K562 (cell line): ENCODE measurements at regions not wholly inside any gene's neighbourhood (a gene's known extent, or its start where the extent isn't known, plus 50 kb on each side); places are given as distances from the start of the nearest gene placed in this dataset.

Experiments
- ATAC-seq: fragments of 200-7000 bp; cut with Tn5 transposase; 3 replicates; pipeline ENCODE4 v1.9.1; 2020; ENCODE audit warnings: moderate library complexity
- BruUV-seq: library from RNA; stranded (reverse); fragments of 400-500 nt; replicated peaks from 2 replicates; lab custom pipeline; 2021; lab: Mats Ljungman, UMichigan
- CTCF ChIA-PET: fragments of 300-600 bp; formaldehyde crosslinking; extraction: SDS; loops from one replicate; lab custom pipeline; 2021; ENCODE audit warnings: low intra/inter-chr PET ratio; lab: Yijun Ruan, JAX
- POLR2A ChIA-PET: fragments of 300-600, 350-650 bp; sonication (Branson Sonifier 250); formaldehyde crosslinking; extraction: SDS; loops from one replicate; lab custom pipeline; 2021; ENCODE audit warnings: antibody characterized with exemption, inconsistent platforms; lab: Yijun Ruan, JAX
- DNase-seq, 4 experiments: peaks; one replicate each; pipeline versions ENCODE4 v3.0.0 to v3.0.0-alpha.2; 2011 to 2018; ENCODE audit warnings: low spot score in 3 of 4, mixed read lengths in 3 of 4; ENCODE audit errors: extremely low read depth in 1 of 4
- FAIRE-seq: peaks from 2 replicates; lab custom pipeline; 2011; peaks lifted over from hg19 to GRCh38; lab: Jason Lieb, UNC
- H2AFZ ChIP-seq: 2 replicates; pipeline ENCODE4 v1.6.0; 2011; ENCODE audit warnings: low read depth, low read length, control low read depth, inconsistent platforms
- H3K27ac ChIP-seq: fragments of 200-600 bp; 3 replicates; pipeline ENCODE4 v1.8.0; 2011; ENCODE audit warnings: low read depth, mild to moderate bottlenecking, control low read depth, inconsistent platforms, low read length, moderate library complexity, mixed read lengths; ENCODE audit errors: extremely low read depth
- H3K27me3 ChIP-seq, 2 experiments: fragments of 300-600 bp in 1 of 2; 2 replicates in 1 of 2; 3 replicates in 1 of 2; pipeline versions ENCODE4 v1.6.0 to v1.8.0; 2011; ENCODE audit warnings: inconsistent platforms in 2 of 2, low read length in 2 of 2, mild to moderate bottlenecking in 1 of 2, mixed read lengths in 1 of 2, moderate library complexity in 1 of 2; ENCODE audit not compliant: control insufficient read depth in 2 of 2, insufficient read depth in 2 of 2
- H3K36me3 ChIP-seq: fragments of 300-600 bp; 3 replicates; pipeline ENCODE4 v1.8.0; 2011; ENCODE audit warnings: mild to moderate bottlenecking, low read length, inconsistent platforms; ENCODE audit not compliant: control insufficient read depth, insufficient read depth
- H3K4me1 ChIP-seq, 2 experiments: fragments of 200-600 bp in 1 of 2; replicated peaks in 1 of 2; 2 replicates in 1 of 2; 3 replicates in 1 of 2; pipeline versions ENCODE4 v1.5.1 to v1.8.0; 2011; ENCODE audit warnings: inconsistent platforms in 2 of 2, low read length in 2 of 2, mild to moderate bottlenecking in 1 of 2, mixed read lengths in 1 of 2, moderate library complexity in 1 of 2; ENCODE audit not compliant: control insufficient read depth in 2 of 2, insufficient read depth in 2 of 2
- H3K4me2 ChIP-seq: 2 replicates; pipeline ENCODE4 v1.6.1; 2011; ENCODE audit warnings: low read length, control low read depth, inconsistent platforms, mixed read lengths; ENCODE audit not compliant: insufficient read depth
- H3K4me3 ChIP-seq: fragments of 200-600 bp; sonication (generic), shearing (Covaris generic); 2 replicates; pipeline ENCODE4 v1.5.1; 2016; ENCODE audit warnings: control low read depth, inconsistent platforms
- H3K79me2 ChIP-seq: fragments of 200-600 bp; 3 replicates; pipeline ENCODE4 v1.8.0; 2011; ENCODE audit warnings: low read length, inconsistent platforms; ENCODE audit not compliant: control insufficient read depth, insufficient read depth
- H3K9ac ChIP-seq, 2 experiments: 2 replicates each; pipeline versions ENCODE4 v1.6.0 to v1.6.1; 2011; ENCODE audit warnings: low read depth in 2 of 2, low read length in 2 of 2, control low read depth in 1 of 2, inconsistent platforms in 1 of 2, mild to moderate bottlenecking in 1 of 2, mixed read lengths in 1 of 2; ENCODE audit not compliant: insufficient read depth in 1 of 2
- H3K9me1 ChIP-seq: one replicate; pipeline ENCODE4 v1.6.0; 2011; ENCODE audit warnings: inconsistent platforms, mild to moderate bottlenecking, low read length, moderate library complexity; ENCODE audit not compliant: control insufficient read depth, insufficient read depth
- H3K9me3 ChIP-seq: replicated peaks from 2 replicates; pipeline ENCODE4 v1.5.1; 2011; ENCODE audit warnings: low read depth, low read length, inconsistent platforms; ENCODE audit not compliant: control insufficient read depth, insufficient read depth
- H4K20me1 ChIP-seq: replicated peaks from 2 replicates; pipeline ENCODE4 v1.6.1; 2011; ENCODE audit warnings: low read length, inconsistent platforms, mixed read lengths; ENCODE audit not compliant: control insufficient read depth, insufficient read depth
- ARID2 ChIP-seq: fragments of 450-650 bp; IDR thresholded peaks from 2 replicates; pipeline ENCODE4 v1.6.1; 2017; ENCODE audit warnings: antibody characterized with exemption, mild to moderate bottlenecking
- CC2D1A ChIP-seq: fragments of 450-650 bp; IDR thresholded peaks from 2 replicates; pipeline ENCODE4 v1.6.1; 2017; ENCODE audit warnings: mild to moderate bottlenecking
- HNRNPK ChIP-seq: fragments of 200-400 bp; formaldehyde crosslinking; IDR thresholded peaks from one replicate; pipeline ENCODE4 v1.6.1; 2018; ENCODE audit warnings: mild to moderate bottlenecking, low read depth, low read length; ENCODE audit not compliant: poor library complexity, severe bottlenecking
- HNRNPUL1 ChIP-seq: fragments of 200-400 bp; formaldehyde crosslinking; IDR thresholded peaks from 2 replicates; pipeline ENCODE4 v1.6.1; 2017; ENCODE audit warnings: low read length
- IFI16 ChIP-seq: fragments of 250-450 bp; sonication (Bioruptor Pico); IDR thresholded peaks from 2 replicates; pipeline ENCODE4 v2.1.2; 2022; ENCODE audit warnings: mild to moderate bottlenecking, inconsistent platforms
- MAZ ChIP-seq, 2 experiments: fragments of 450-650 bp in 1 of 2; sonication (generic) in 1 of 2; formaldehyde crosslinking; IDR thresholded peaks in 1 of 2; conservative IDR thresholded peaks in 1 of 2; 2 replicates each; pipeline versions ENCODE4 v1.4.0 to v1.5.0; 2020; ENCODE audit warnings: mild to moderate bottlenecking in 1 of 2, missing genetic modification reagents in 1 of 2
- NFIX ChIP-seq: fragments of 250-450 bp; sonication (Bioruptor Pico); IDR thresholded peaks from 2 replicates; pipeline ENCODE4 v1.4.0; 2020; ENCODE audit warnings: low read depth, mild to moderate bottlenecking, moderate library complexity
- OTX1 ChIP-seq: fragments of 450-650 bp; formaldehyde crosslinking; IDR thresholded peaks from 2 replicates; pipeline ENCODE4 v1.4.0; 2022; ENCODE audit warnings: mild to moderate bottlenecking
- PCBP2 ChIP-seq: fragments of 200-400 bp; formaldehyde crosslinking; IDR thresholded peaks from 2 replicates; pipeline ENCODE4 v1.6.1; 2018; ENCODE audit warnings: low read length, low read depth, mild to moderate bottlenecking, moderate library complexity; ENCODE audit not compliant: poor library complexity, severe bottlenecking
- RCOR1 ChIP-seq, 2 experiments: IDR thresholded peaks; 2 replicates each; pipeline ENCODE4 v1.6.1; 2012; ENCODE audit warnings: low read depth in 2 of 2, low read length in 2 of 2, borderline replicate concordance in 1 of 2, improper control_type of control experiment in 1 of 2
- TRIM28 ChIP-seq: fragments of 450-650 bp; IDR thresholded peaks from 2 replicates; pipeline ENCODE4 v1.6.1; 2017
- WGBS: fragments of 100-300 bp; shearing (Covaris generic); methylation state at CpG from one replicate; pipeline ENCODE4 v1.1.6; 2016; ENCODE audit warnings: low coverage, mixed read lengths; ENCODE audit not compliant: insufficient coverage; ENCODE audit errors: missing lambda C conversion rate; 5-methylcytosine and 5-hydroxymethylcytosine counted together
- in situ Hi-C: fragments of 300-500 bp; cut with MboI; formaldehyde crosslinking; loops from 4 replicates; pipeline ENCODE4 v1.15.0; 2018; ENCODE audit warnings: inconsistent platforms, mixed read lengths
- intact Hi-C: fragments of 100-400 bp; cut with micrococcal nuclease; formaldehyde crosslinking; loops from 2 replicates; pipeline ENCODE4 v1.14.2; 2022
- TF ChIP-seq, protein P1 (sequence below): fragments of 250-450 bp; sonication (Bioruptor Pico); IDR thresholded peaks from 2 replicates; pipeline ENCODE4 v1.5.0; 2021
- TF ChIP-seq, protein P2 (sequence below): fragments of 450-650 bp; IDR thresholded peaks from 2 replicates; pipeline ENCODE4 v1.6.1; 2016; ENCODE audit warnings: missing biosample characterization, missing genetic modification characterization
- TF ChIP-seq, protein P3 (sequence below): sonication (generic); formaldehyde crosslinking; IDR thresholded peaks from 2 replicates; pipeline ENCODE4 v1.8.0; 2022; ENCODE audit warnings: mild to moderate bottlenecking, missing genetic modification reagents

DNA sequence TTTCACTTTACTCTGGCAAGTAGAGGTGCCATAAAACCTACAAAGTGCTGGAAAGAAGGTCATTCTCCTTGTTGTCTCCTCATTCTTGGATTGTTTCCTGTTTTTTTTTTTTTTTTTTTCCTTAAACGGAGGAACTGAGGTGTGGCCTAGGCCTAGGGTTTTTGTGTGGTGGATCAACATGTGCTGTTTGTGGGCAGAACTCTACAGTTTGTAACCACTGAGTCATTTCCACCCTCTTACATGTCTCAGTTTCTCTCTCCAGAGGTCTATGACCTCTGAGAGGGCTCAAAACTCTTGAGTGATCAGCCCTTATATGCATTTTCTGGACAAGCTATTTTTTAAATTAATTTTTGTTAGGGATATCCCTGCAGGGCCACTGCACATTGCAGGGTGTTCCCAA, 296.0 kb downstream of the PPP1R3A start:
- ChIA-PET CTCF (no interaction called here), POLR2A (no interaction called here)
- FAIRE-seq, result no peak

DNA sequence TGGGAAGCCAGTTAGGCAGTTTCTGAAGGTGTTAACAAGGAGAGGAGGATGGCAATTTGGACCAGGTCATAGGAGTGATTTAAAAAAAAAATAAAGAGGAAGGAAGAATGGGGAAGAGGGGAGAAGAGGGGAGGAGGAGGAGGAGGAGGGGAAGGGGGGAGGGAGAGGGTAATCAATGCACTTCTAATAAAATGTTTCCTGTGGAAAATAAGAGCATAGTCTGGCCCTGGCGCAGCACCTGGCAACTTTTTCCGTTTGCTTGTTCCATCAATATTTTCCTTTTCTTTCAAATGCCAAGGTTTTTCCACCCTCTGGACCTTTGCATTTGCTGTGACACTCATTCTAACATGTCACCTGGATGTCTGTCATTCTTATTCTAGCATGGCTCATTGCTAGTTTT, 308.2 kb downstream of the PPP1R3A start:
- TF ChIP-seq IFI16 (CRISPR knock-in tag) (no peak), ARID2 (no peak), TRIM28 (no peak), NFIX (CRISPR knock-in tag) (no peak), MAZ (CRISPR knock-in tag; conservative IDR thresholded peaks at IDR 0.05 in 1 of 2, IDR thresholded peaks at IDR 0.05 in 1 of 2) (no peak), HNRNPUL1 (no peak), PCBP2 (peak; percentile 74), HNRNPK (peak; percentile 34), CC2D1A (no peak)
- TF ChIP-seq, protein P1, sequence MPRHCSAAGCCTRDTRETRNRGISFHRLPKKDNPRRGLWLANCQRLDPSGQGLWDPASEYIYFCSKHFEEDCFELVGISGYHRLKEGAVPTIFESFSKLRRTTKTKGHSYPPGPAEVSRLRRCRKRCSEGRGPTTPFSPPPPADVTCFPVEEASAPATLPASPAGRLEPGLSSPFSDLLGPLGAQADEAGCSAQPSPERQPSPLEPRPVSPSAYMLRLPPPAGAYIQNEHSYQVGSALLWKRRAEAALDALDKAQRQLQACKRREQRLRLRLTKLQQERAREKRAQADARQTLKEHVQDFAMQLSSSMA, result no peak
- intact Hi-C loops (no loop called here), in situ Hi-C loops (no loop called here)
- H3K9me1 ChIP-seq, result no peaks in the 10 kb centered on the region
- no peak for ATAC-seq
- ChIA-PET POLR2A (no interaction called here), CTCF (no interaction called here)
- H2AFZ ChIP-seq, result no peak overlapping the region
- H3K9ac ChIP-seq, result no peak overlapping the region
- H3K36me3 ChIP-seq, result no peaks in the 10 kb centered on the region
- H3K79me2 ChIP-seq, result no peaks in the 10 kb centered on the region
- 0% methylated on average over 2 of the region's 2 CpGs for WGBS
- H3K4me3 ChIP-seq, result no peak overlapping the region
- no peaks in the 10 kb centered on the region for H3K9me3 ChIP-seq
- no peak for DNase-seq
- no peaks in the 10 kb centered on the region for H3K27me3 ChIP-seq
- H3K27ac ChIP-seq, result no peak overlapping the region
- FAIRE-seq, result no peak
- no peaks in the 10 kb centered on the region for H4K20me1 ChIP-seq
- BruUV-seq, result no TSS peak
- H3K4me1 ChIP-seq, result no peaks in the 10 kb centered on the region
- H3K4me2 ChIP-seq, result no peak overlapping the region

More for the DNA sequence above, 296.0 kb downstream of the PPP1R3A start:
- Histone ChIP-seq H3K9me1 (no peaks in the 10 kb centered on the region), H3K4me3 (no peak overlapping the region), H4K20me1 (no peaks in the 10 kb centered on the region), H3K9me3 (no peaks in the 10 kb centered on the region), H3K4me2 (no peak overlapping the region), H3K9ac (no peak overlapping the region), H3K36me3 (no peaks in the 10 kb centered on the region), H2AFZ (no peak overlapping the region), H3K4me1 (no peaks in the 10 kb centered on the region), H3K27me3 (no peaks in the 10 kb centered on the region), H3K27ac (no peak overlapping the region), H3K79me2 (no peaks in the 10 kb centered on the region)
- BruUV-seq, result no TSS peak
- WGBS, result 0% methylated on average over 1 of the region's 1 CpG
- in situ Hi-C loops, result no loop called here
- DNase-seq (no peak), ATAC-seq (no peak)
- TF ChIP-seq RCOR1 (IDR thresholded peaks at IDR 0.05; ENCODE audit: borderline replicate concordance in 1 of 2, low read depth in 2 of 2, low read length in 2 of 2), result no peak
- TF ChIP-seq, protein P2, sequence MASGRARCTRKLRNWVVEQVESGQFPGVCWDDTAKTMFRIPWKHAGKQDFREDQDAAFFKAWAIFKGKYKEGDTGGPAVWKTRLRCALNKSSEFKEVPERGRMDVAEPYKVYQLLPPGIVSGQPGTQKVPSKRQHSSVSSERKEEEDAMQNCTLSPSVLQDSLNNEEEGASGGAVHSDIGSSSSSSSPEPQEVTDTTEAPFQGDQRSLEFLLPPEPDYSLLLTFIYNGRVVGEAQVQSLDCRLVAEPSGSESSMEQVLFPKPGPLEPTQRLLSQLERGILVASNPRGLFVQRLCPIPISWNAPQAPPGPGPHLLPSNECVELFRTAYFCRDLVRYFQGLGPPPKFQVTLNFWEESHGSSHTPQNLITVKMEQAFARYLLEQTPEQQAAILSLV (tag), result no peak
- no peak for TF ChIP-seq OTX1 (CRISPR knock-in tag)
- TF ChIP-seq, protein P3, sequence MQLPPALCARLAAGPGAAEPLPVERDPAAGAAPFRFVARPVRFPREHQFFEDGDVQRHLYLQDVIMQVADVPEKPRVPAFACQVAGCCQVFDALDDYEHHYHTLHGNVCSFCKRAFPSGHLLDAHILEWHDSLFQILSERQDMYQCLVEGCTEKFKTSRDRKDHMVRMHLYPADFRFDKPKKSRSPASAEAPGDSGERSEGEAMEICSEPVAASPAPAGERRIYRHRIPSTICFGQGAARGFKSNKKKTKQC (CRISPR knock-in tag), result no peak
- intact Hi-C loops, result no loop called here
